ENCODE measurements at regions not wholly inside any gene's neighbourhood (a gene's known extent, or its start where the extent isn't known, plus 50 kb on each side); places are given as distances from the start of the nearest gene placed in this dataset.

GRCh38 chr3:33920511-33920910 is 122.1 kb downstream of the PDCD6IP start:
- ChIA-PET POLR2A (no interaction called here), CTCF (no interaction called here), SMC1A (ENCODE audit: uncharacterized antibody, unreplicated experiment) (no interaction called here), RAD21 (ENCODE audit: unreplicated experiment) (no interaction called here)
- no peaks in the 10 kb centered on the region for H3K36me3 ChIP-seq (ENCODE audit: control insufficient read depth in 2 of 2, insufficient read depth in 2 of 2, low read length in 1 of 2)
- FAIRE-seq (no peak), DNase-seq (ENCODE audit: low read depth, low spot score) (no peak), ATAC-seq (no peak)
- H3K27ac ChIP-seq (ENCODE audit: control insufficient read depth, insufficient read depth), result no peak overlapping the region
- H3K27me3 ChIP-seq (replicated peaks in 1 of 2; ENCODE audit: control insufficient read depth in 2 of 2, insufficient read depth in 2 of 2, low read length in 1 of 2), result no peaks in the 10 kb centered on the region
- in situ Hi-C loops (cut with MboI), result no loop called here
- H3K9me3 ChIP-seq (replicated peaks; ENCODE audit: control insufficient read depth, insufficient read depth, low read length), result no peaks in the 10 kb centered on the region
- H3K4me3 ChIP-seq, result no peak overlapping the region
- H3K9ac ChIP-seq (ENCODE audit: control insufficient read depth, insufficient read depth, low read length), result no peak overlapping the region
- BruUV-seq (replicated peaks), result no TSS peak
- H2AFZ ChIP-seq (ENCODE audit: control insufficient read depth, low read depth, low read length), result no peak overlapping the region
- WGBS (ENCODE audit: insufficient coverage, insufficient replicate concordance, low lambda C conversion rate, missing lambda C conversion rate), result 86% methylated on average over 4 of the region's 4 CpGs
- no peak overlapping the region for H3K4me2 ChIP-seq (ENCODE audit: control insufficient read depth, insufficient read depth)
- intact Hi-C loops (cut with micrococcal nuclease; ENCODE audit: unreplicated experiment), result no loop called here
- TF ChIP-seq EGR1 (IDR thresholded peaks at IDR 0.05; ENCODE audit: borderline replicate concordance in 1 of 2, low read depth in 2 of 2, low read length in 2 of 2) (no peak), POLR2AphosphoS2 (IDR thresholded peaks at IDR 0.05; ENCODE audit: low read depth, low read length) (no peak), SUPT20H (IDR thresholded peaks at IDR 0.05; ENCODE audit: borderline replicate concordance, control insufficient read depth, low read depth, low read length) (no peak), CBX5 (IDR thresholded peaks at IDR 0.05; ENCODE audit: low read depth) (no peak), PAX5 (IDR thresholded peaks at IDR 0.05; ENCODE audit: borderline replicate concordance, low read depth, low read length) (no peak), ZNF622 (IDR thresholded peaks at IDR 0.05) (no peak), ZNF24 (IDR thresholded peaks at IDR 0.05) (no peak), ZBTB11 (CRISPR knock-in tag; IDR thresholded peaks at IDR 0.05) (no peak), BCLAF1 (IDR thresholded peaks at IDR 0.05) (no peak), MXI1 (IDR thresholded peaks at IDR 0.05; ENCODE audit: low read depth, low read length) (no peak), HDAC2 (IDR thresholded peaks at IDR 0.05) (no peak), USF1 (IDR thresholded peaks at IDR 0.05; ENCODE audit: borderline replicate concordance, extremely low read length, insufficient read depth, low read depth, low read length) (no peak)
- H3K4me1 ChIP-seq (ENCODE audit: control insufficient read depth, insufficient read depth, low read length), result no peaks in the 10 kb centered on the region
- H3K79me2 ChIP-seq (ENCODE audit: control insufficient read depth, insufficient read depth, low read length), result no peaks in the 10 kb centered on the region
- no peaks in the 10 kb centered on the region for H4K20me1 ChIP-seq (ENCODE audit: control insufficient read depth, insufficient read depth)
